G401 (cell line): ENCODE measurements at regions not wholly inside any gene's neighbourhood (a gene's known extent, or its start where the extent isn't known, plus 50 kb on each side); places are given as distances from the start of the nearest gene placed in this dataset.

ENCODE experiments used
- DNase-seq: peaks from one replicate; pipeline ENCODE4 v3.0.0-alpha.2; 2015; ENCODE audit warnings: low spot score
- in situ Hi-C: cut with HindIII; loops from 2 replicates; pipeline ENCODE4 v1.10.0; 2016; ENCODE audit warnings: low sequenced_read_pairs, mixed read lengths

DNA sequence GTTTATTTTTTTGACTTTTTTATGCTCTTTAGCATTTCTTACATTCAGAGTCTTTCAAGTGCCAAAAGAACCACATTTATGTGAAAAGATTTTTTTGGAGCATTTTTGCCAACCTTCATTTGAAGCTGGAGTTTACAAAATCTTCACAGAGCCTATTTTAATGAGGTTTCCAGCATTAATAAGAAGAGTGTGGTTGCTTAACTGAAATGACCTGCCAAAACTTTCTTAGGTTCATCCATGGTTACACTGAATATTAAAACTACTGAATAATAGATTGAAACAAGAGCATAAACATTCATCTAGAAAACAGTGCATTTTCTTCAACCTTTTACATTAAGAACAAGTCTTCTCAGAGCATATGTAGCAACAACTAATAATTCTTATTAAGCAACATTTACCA, 672.3 kb upstream of the CXADR start:
- in situ Hi-C loops: no loop called here

GRCh38 chr21:16841975-16842695, 670.7 kb upstream of the CXADR start:
- DNase-seq: peak; percentile 49
- in situ Hi-C loops: no loop called here

More for the DNA sequence above, 672.3 kb upstream of the CXADR start:
- DNase-seq: no peak

DNA sequence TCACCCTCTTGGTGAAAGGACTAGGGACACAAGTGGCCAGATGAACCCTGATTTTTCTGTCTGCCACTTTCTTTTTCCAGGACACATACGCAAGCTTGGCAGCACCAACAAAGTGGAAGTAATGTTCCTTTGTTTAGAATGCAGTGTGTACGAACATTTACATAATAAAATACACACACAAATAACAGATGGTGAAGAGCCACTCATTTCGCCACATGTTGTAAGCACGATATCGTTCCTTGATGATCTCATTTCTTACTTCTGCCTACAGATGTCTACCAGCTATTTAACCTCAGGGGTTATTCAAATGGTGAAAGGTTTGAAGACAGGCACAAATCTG, 670.2 kb upstream of the CXADR start:
- peak; percentile 41 for DNase-seq

DNA sequence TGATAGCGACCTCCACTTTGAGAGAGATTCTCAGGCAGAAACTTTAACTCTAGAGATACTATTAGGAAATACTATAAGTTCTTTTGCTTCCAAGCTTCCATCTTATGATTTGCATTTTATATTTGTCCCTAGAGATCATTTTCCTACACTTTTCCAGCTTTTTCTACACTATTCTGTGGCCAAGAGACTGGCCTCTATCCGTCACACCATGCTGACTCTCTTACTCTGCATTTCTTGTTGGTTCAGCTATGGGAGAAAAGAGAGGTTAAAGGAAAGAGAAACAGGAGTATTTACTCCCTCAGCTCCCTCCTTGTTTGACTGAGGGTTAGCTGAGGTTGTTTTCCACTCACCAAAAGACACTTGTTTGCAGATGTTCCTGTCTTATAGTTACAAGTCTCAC, 665.6 kb upstream of the CXADR start:
- in situ Hi-C loops: no loop called here
- no peak for DNase-seq

More for the DNA sequence above, 670.2 kb upstream of the CXADR start:
- in situ Hi-C loops: no loop called here

- in situ Hi-C loops: no loop called here
- DNase-seq: no peak
Observed at GRCh38 chr21:16851054-16851453, 661.8 kb upstream of the CXADR start.

GRCh38 chr21:16855164-16855667, 657.6 kb upstream of the CXADR start:
- DNase-seq: no peak
- in situ Hi-C loops: no loop called here

DNA sequence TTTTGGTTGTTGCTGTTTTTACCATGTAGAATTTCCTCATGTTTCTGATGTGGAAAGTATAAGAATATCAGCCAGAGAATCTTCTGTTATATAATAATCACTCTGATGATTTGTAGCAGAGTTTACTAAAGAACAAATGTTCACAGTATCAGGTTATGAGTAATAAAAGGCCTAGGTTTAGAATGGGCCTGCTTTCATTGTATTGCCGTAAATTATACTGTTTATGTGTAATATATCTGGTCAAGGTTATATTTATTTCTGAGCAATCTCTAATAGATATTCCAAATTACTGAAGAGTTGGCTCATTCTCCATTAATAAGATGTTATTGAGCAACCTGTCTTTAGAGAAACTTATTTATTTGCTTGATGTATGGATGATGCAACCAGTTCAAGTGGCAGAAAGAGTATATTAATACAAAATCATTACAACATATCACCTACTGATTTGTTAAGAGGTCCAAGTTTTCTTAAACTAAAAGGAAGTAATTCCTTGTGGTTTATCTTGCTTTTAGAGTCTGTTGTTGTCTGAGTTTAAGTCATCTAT, 649.4 kb upstream of the CXADR start:
- in situ Hi-C loops: no loop called here
- no peak for DNase-seq

DNA sequence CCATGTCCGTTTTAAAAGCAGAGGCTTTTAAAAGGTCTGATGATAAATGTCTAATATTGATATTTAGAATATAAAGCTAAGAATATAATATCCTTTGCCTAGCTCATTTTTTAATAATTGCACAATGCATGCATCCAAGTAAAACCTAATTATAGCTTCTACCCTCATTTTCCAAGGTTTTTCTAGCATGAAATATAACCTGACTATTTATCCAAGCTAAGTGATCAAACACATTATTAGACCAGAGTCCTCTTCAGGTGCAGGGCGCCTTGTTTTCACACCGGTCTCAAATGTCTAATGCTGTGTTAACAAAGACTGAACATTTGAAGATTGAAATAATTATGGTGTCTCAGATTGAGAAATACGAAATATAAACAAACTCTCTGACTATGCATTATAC, 648.9 kb upstream of the CXADR start:
- DNase-seq: no peak

GRCh38 chr21:16865632-16866031, 647.2 kb upstream of the CXADR start:
- in situ Hi-C loops: no loop called here
- DNase-seq: no peak

More for the DNA sequence above, 648.9 kb upstream of the CXADR start:
- in situ Hi-C loops: no loop called here

DNA sequence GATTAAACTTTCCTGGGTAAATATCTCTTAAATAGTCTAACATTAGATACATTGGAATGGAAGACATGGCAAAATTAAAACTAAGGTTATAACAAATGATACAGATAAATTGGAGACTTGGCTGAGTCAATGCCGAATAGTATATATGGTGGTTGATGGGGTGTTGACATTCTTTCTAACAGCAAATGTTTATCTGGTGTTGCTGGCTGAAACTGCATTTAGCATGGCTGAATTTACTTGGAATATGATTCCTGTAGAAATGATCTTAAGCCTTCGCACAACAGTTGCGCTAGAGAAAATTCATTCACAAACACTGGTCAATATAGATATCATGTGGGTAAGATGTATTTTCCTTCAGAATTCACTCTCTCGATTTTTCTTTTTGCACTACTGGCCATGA, 646.0 kb upstream of the CXADR start:
- in situ Hi-C loops: no loop called here
- DNase-seq: no peak

- in situ Hi-C loops: no loop called here
- no peak for DNase-seq
Observed at GRCh38 chr21:16870103-16870502, 642.7 kb upstream of the CXADR start.

GRCh38 chr21:16872616-16873015, 640.2 kb upstream of the CXADR start:
- in situ Hi-C loops: no loop called here

DNA sequence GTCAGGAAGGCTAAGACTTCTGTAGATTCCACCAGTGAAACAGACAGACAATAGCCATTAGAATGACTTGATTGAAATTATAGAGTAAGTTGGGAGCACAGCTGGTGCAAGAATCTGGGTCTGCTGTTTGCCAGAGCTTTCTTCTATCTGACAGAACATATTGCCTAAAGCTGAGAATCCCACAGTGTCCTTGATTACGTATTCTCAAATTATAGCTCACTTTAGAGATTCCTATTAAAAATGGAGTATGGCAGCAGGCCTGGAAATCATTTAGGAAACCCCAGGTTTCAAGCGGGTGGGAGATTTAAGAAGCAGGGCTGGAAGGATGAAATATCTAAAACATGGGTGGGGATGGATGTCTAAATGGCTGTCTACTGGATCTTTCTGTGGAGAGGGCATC, 639.7 kb upstream of the CXADR start:
- in situ Hi-C loops: no loop called here
- DNase-seq: no peak

More at GRCh38 chr21:16872616-16873015, 640.2 kb upstream of the CXADR start:
- DNase-seq: peak; percentile 11

- in situ Hi-C loops: no loop called here
- DNase-seq: no peak
Observed at GRCh38 chr21:16873596-16873995, 639.2 kb upstream of the CXADR start.

DNA sequence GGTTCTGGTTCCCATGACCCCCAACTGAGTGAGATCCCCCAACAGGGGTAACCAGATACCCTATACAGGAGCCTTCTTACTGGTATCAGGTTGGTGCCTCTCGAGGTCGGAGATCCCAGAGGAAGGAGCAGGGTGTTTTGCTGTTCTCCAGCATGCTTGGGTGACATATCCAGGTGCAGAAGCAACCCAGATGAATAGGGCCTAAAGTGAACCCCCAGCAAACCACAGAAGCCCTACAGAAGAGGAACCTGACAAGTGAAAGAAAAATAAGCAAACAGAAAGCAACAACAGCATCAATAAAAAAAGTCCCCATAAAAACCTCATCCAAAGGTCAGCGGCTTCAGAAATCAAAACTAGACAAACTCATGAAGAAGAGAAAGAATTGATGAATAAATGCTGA, 633.4 kb upstream of the CXADR start:
- in situ Hi-C loops: no loop called here
- no peak for DNase-seq

DNA sequence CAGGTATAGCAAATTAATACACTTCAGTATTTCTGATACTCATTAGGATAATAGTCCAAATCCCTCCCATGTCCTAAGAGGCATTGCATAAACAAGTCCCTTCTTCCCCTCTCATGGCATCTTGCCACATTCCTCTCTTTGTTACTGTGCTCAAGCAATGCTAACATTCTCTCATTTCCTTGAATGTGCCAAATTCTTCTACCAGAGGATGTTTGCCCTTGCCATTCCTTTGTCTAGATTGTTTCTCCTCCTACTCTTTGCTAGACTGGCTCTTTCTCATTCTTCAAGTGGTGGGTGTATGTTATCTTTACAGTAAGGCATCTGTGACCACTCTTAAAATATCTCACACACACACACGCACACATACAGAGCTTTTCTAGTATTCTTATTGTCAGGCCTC, 621.0 kb upstream of the CXADR start:
- in situ Hi-C loops: no loop called here
- no peak for DNase-seq

GRCh38 chr21:16900685-16901084, 612.2 kb upstream of the CXADR start:
- in situ Hi-C loops: no loop called here

GRCh38 chr21:16908077-16908476, 604.8 kb upstream of the CXADR start:
- DNase-seq: no peak
- in situ Hi-C loops: no loop called here

More at GRCh38 chr21:16900685-16901084, 612.2 kb upstream of the CXADR start:
- no peak for DNase-seq

DNA sequence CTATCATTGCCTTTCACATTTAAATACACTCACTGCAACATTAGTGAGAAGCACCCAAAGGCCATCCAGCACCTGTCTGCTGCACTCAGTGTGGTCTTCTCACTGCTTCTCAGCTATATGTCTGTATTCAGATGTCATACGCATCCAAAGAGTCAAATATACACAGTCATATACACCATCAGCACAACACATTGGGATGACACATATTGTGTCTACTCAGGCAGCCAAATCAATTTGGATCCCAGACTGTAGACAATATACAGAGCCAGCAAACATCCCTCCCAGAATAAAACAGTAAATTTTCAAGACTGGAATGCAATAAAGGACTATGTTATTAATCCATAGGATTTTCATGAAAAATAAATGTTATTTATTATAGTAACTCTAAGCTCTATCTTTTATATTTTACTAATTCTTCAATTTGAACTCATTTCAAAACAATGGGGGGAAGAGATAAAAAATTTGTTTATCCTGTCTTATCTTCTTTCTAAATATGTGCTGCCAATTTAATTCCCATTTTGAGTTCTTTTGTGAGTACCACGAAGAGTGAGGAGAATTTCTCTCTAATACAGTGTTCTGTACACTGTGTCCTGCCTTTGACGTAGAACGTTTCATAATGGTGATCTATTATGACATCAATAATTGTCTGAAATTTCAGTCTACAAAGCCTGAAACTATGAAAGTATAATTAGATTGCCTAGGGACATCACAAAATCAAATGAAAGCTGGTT, 602.2 kb upstream of the CXADR start:
- in situ Hi-C loops: no loop called here
- no peak for DNase-seq

GRCh38 chr21:16911166-16911607, 601.7 kb upstream of the CXADR start:
- in situ Hi-C loops: no loop called here

More at GRCh38 chr21:16911166-16911607, 601.7 kb upstream of the CXADR start:
- DNase-seq: no peak
